GM18907 (cell line): ENCODE measurements at regions not wholly inside any gene's neighbourhood (a gene's known extent, or its start where the extent isn't known, plus 50 kb on each side); places are given as distances from the start of the nearest gene placed in this dataset.

Experiments used
- ATAC-seq: cut with Tn5 transposase; IDR thresholded peaks from one replicate; pipeline ENCODE4 v1.9.1; 2021; ENCODE audit warnings: mild to moderate bottlenecking, moderate library complexity; ENCODE audit not compliant: unreplicated experiment

DNA sequence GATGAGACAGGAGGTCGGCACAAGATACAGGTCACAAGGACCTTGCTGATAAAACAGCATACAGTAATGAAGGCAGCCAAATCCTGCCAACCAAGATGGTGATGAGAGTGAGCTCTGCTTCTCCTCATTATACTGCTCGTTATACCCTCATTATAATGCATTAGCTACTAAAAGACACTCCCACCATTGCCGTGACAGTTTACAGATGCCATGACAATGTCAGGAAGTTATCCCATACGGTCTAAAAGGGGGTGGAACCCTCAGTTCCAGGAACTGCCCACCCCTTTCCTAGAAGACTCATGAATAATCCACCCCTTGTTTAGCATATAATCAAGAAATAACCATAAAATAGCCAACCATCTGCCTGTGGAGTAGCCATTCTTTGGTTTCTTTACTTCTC, 224.2 kb downstream of the RBM43 start:
- no peak for ATAC-seq

DNA sequence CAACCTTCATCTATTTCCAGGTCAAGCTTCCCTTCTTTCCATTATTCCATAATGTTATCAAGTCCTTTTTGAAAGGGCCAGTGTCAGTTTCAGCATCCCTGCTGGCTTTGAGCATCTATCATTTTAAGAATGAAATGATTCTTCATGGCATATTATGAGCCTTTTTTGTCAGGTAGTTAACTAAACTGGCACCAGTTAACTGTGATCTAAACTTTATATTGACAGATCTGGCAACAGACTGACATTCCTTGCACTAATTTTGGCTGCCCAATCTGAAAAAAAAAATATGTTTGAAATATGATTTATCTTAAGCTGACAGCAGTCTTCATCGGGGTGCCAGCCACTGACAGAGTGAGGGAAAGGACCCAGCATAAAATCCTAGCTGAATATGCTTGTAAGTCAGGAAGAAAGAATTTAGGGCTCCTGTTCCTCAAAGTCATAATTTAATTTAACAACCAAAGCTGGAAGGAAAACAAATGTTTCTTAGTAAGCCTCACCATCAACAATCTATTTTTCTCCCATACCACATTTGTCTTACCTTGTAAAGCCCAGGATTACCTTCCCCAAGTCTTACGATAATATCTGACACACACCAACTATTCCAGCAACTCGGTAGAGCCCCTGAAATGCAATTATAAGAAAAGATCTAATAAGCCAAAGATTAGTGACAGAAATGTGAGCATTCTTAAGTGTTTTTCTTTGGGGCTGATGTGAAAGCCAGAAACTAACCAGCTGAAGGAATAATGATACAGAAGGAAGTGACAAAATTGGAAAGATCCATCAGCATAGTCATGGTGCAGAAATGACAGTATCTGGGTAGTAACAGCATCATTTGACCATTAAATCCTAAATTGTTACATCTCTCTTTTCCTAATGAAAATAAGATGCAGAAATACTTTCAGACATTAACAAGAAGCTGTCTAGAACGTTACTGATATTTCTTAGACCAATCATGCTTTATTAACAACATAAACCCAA, 228.1 kb downstream of the RBM43 start:
- ATAC-seq, result no peak

DNA sequence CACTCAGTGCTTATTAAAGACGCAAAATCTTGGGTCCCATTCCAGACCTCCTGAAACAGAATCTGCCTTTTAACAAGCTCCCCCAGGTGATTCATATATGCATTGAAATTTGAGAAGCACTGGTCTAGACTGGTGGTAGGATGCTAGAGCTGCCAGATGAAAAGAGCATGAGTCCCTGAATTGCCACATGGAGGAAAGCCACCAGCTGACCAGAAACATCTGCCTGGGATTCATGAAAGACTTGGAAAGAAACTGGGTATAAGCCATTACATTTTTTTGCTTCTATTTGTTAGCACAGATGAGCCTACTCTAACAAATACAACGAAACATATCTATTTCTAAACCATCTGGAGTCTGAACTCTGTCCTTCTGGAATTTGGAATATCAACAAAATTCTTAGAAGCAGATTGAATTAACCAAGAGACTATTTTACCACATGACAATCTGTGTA, 228.9 kb downstream of the RBM43 start:
- no peak for ATAC-seq

DNA sequence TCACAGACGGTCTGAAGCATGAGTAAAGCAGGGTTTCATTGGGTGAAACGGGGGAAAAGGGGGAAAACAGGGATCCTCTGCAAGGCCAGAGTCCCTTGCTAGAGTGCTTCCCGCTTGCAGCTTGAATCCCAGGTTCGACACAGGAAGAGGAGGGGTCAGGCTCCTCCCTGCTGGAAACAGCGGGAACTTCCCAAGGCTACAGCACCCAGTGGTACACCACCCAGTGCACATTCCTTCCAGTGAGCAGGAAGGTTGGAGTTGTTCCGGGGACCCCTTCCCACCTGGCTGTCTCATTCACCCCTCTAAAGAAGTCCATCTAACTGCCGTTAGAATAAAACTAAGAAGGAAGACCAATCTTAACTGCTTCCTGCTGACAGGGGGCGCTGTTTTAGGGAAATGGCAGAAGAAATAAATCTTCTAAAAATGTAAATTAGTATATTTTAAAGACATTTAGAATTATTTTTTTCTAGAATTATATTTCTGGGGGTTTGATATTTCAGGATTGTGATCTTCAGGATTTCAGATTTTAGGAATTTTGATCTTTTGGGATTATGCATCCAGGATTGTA, 230.9 kb downstream of the RBM43 start:
- ATAC-seq, result no peak

DNA sequence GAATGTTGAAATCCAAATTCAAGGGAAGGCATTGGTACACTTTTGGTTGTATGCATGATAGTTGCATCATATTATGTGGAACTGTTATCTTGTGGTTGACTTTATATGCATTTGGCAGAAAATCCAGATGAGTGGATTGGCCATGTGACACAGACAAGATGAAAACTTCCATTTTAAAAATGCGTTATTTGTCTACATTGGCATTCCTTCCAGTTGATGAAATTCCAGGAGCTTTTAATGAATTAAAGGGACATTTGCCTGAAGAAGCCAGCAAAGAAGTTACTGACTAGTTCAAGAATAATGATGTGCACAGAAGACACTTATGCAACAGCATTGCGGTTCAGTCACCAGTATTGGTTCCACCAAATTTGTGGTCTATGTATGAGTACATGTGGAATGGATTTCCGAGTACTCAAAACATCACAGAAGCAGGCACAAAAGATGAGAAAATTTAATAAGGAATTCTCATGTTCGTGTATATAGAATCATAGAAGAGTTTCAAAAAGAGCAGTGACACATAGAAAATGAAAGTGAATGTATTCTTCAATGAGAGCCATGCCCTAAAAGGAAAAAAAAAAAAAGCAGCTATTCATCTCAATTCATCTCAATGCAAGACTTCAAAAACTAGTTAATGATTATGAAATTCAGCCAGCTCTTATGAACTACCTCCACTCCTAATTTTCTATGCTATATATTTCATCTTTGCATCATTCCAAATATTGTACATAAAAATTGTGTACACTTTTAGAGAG, 232.1 kb downstream of the RBM43 start:
- ATAC-seq, result no peak

DNA sequence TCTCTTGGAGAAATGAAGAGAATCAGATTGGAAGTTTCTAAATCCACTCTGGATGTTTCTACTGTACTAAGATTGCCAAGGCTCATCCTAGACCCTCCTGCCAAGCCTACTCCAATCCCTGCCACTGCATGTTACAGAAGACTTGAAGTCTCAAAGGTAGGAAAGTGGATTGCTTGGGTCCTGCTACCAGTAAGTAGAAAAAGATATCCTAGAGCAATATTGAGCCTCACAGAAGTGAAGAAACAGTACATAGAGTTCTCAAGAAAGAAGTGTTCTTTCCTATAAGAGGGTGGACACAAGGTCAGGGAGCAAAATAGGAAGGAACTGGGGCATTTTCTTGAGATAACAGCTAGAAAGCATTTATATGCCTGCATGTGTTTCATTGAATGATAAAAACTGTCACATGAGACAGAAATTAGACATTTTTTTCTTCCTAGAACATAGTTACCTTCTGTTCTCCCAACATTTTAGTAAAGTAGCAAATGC, 232.9 kb downstream of the RBM43 start:
- ATAC-seq, result no peak

DNA sequence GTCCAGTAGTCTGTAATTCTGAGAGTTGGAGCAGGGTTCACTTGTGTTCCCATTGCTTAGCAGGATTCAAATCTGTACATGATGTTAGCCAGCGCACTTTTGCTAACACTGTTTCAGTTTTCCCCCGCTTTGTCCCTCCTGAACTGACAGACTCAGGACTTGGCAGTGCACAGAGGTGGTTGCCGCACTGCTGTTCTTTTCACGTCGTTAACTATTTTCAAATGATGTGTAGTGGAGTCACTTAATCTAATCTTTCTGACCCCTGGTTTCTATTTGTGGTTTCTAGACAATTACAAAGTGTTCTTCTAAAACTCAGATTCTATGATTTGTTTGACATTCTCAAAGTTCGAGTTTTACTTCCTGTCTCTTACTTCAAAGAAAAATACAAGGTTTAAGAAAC, 234.5 kb downstream of the RBM43 start:
- no peak for ATAC-seq

DNA sequence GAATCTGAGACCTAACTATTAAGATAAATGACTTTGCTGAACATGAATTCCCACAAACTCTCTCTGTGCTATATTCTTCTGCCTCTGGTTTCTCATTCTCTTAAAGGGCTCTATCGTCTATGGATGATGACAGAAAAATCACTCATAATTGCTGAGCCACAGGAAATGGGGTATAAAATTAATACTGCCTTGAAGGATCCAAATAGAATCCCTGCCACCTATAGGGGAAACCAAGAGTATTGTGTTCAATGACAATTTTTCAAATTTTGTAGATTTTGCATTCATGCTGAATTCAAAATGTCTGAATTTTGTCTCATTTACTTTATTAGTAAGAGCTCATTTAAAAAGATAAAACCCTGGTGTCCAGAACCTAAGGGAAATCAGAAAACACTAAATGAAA, 235.8 kb downstream of the RBM43 start:
- ATAC-seq, result no peak

DNA sequence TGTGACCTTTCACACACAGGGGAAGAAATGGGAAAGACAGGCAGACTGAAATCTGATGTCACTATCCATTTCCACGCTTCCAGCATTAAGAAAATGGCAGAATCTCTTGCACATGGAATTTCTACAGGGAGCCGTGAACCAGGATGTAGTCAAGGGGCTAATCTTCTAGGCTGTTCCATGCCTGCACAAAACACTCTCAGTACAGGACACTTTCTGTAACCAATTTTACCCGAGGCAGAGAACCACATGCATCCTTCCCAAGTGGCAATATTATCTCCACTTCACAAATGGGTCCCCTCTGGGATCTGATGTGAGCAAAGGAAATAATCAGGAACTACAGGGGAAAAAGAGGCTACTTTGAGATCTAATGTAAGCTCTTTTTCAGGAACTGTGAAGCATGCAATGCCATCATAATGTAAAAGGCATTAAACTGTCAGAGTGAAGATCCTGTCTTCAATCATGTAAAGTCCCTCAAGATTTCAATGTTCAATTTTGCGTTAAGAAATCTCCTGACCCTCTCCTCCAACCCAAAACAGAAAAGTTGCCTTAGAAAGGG, 236.9 kb downstream of the RBM43 start:
- no peak for ATAC-seq

DNA sequence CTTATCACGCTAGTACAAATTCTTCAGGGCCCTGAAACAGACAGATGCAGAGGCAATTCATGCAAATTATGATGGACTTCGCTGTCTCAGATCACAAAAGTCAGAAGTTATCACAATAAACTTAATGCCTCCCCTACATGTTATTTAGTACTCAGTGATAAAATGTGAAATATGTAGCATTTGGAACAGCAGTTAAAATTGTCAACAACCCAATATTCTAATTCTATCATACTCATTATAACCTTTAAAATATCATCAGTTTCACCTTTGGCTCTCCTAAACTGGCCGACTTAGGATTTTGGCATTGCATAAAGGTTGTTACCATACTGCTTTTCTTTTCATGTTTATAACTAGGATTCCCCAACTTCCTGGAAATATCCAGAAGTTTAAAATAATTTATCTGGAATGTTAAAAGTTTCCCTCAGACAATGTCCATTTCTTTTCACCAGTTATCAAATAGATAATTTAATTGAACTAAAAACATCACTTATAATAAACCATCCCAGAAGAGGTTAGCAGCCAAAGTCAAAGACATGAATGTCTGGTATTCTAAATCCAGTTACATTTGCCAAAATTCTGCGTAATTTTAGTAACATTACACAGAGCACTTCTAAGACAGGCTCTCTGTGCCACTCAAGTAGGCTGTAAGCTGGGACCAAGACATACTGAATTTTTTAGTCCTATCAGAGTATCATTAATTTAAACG, 239.8 kb downstream of the RBM43 start:
- ATAC-seq, result no peak

DNA sequence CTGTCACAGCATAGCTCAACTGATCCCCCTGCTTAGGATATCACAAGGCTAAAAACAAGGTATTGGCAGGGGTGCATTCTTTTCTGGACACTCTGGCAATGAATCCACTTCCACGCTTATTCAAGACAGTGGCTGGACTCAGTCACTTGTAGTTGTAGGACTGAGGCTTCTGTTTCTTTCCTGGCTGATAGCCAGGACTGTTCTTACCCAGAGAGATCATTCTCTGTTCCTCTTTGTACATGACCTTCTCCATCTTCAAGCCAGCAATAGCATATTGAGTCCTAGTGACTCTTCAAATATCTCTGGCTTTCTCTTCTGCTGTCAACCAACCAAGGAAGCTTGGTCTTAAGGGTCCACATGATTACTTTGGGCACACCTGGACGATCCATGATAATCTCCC, 241.3 kb downstream of the RBM43 start:
- ATAC-seq, result peak; percentile 79

DNA sequence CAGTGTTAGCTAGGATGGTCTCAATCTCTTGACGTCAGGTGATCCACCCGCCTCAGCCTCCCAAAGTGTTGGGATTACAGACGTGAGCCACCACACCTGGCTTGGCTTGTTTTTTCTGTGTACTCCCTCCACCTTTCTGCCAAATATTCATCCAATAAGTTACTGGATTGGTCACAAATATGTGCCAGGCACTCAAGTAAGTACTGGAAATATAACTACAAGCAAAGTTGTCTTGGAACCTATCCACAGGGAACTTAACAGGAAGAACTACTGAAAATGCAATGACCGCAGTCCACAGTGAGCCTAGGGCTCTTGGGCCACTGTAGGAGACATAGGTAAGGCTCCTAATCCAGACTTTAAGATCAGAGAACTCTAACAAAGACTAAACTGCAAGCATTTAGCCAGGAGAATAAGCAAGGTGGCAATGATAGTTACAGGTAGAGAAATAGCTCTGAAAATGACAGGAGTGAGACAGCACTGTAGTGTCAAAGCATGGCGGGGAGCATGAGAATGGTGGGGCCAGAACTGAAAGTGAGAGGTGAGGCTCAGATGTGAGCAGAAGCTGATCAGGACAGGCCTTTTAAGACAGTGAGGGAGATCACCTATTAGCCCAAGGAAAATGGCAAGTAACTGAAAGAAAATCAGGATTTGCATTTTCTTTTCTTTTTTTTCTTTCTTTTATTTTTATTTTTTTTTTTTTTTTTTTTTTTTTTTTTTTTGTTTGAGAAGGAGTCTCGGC, 252.1 kb downstream of the RBM43 start:
- no peak for ATAC-seq

DNA sequence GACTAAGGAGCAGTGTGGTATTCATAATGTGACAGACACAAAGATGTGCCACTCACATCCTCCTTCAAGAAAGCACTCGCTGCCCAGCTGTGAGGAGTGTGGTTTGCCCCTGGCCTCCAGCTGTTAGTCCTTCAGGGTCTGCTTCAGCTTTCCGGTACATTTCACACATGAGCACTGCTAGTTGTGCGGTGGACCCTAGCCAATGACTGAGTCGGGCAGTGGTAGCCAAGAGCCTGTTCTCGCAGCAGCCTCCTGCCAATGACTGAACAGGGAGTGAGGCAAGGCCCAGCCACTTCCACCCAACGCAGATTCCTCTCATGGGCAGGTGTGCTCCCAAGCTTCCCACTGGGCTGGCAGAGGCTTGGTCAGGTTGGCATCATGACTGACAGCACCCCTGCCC, 254.3 kb downstream of the RBM43 start:
- ATAC-seq, result no peak

DNA sequence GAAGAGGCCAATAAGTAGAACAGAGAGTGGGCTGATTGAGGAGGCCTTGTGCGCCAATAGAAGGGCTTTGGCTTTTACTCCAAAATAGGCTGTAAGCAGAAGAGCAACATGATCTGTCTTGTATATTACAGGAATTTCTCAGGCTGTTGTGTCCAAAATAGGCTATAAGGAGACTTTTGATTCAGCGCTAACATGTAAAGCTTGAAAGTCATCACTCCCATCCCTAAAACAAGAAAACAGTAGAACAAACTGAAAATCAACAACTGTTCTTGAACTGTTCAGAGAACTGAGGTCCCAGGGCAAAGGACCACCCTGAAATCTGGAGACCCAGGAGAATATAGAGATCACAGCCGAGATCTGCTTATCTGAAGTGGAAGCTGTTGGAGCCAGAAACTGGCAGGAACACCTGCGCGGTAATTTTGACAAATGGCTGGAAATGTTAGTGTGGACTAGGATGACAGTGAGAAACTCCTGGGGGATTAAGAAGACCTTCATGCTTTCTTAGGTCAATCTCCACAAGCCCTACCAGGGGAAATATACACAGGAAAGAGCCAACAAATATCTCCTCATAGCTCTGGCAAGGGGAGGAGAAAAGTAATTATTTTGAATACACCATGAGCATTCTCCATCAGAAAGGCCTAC, 258.6 kb downstream of the RBM43 start:
- ATAC-seq, result no peak

DNA sequence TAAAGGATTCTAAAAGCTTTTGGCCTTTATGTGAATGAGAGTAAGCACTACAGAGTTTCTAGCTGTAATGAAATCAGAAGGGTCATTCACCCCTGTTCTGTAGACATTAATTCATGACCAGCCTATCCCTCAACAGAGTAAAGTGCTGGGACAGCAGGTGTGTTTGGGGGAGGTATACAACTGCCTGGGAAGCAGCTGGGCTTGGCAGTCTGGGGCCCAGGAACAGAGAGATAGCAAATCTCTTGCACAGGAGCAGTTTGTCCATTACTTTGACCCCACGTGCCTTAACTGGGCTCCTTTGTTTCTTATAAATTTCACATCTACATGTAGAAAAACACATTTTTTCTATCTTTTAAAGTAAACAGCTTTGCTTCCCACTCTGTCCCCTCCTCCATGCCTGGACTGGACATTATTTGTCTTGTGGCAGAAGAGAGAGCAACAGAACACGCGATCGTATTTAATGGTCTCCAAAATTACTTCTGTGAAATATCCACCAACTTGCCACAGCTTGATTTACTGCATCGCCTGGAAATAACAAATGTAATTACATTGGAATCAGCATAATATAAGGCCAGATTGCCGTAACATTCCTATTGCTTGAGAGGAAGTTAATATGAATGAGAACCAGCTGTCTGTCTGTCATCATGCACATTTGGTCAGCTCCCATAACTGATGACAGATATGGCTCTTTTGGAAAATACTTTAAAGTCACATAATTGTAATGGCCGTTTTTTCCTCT, 263.8 kb downstream of the RBM43 start:
- ATAC-seq, result no peak

DNA sequence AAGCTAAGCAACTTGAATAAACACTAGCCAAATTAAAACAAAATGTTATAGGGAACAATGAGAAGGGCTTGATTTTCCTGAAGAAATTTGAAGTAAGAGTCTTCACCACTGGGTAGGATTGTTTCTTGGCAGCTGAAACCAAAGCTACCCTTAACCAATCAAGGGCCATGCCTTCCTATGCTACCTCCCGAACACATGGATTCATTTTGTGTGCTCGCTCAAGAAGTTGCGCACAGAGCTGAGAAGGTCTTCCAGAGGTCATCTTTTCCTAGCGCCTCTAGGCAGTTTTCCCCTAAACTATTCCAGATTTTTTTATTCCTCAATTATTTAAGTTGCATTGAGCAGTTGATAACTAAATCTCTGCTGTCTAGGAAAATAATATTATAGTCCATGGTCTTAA, 264.6 kb downstream of the RBM43 start:
- ATAC-seq, result no peak

DNA sequence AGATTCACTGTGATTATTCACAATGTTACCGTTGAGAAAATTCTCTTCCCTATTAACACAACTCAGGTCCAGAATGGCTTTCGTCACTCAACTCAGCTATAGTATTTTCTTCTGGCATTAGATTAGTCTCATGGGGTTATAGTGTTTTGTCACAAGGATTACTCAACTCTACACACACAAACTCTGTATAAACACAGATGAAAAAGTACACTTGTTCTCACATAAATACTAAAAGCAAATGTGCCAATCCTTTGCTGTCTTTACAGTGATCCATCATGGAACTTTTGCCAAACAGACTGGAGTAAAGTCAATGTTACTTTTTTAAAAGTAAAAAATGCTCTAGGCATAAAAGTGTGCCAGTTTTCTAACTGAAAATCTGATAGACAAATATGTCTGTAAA, 267.6 kb downstream of the RBM43 start:
- no peak for ATAC-seq

DNA sequence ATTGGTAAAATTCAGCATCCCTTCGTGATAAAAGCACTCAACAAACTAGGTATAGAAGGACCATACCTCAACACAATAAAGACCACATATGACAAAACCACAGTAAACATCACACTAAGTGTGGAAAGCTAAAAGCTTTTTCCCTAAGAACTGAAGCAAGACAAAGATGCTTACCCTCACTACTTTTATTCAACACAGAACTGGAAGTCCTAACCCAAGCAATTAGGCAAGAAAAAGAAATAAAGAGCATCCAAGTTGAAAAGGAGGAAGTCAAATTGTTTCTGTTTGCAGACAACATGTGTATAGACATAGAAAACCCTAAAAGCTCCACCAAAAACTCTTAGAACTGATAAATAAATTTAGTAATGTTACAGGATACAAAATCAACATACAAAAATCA, 271.7 kb downstream of the RBM43 start:
- ATAC-seq, result no peak

DNA sequence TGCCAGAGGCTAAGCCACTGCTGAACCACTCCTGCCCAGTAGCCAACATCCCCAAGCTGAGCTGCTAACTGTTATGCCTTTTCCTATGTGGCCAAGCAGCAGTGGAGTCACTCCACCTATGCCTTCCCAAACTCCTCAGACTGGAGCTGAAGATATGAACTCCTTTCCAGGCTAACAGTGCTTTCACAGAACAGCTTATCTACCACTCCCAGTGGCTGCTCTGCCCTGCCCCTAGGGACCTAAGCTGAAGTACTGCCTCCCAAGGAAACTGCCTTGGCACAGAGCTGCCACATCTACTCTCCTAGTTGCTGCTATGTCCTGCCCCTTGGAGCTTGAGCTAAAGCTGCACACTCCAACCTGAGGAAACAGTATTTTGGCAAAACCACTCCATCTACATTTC, 275.9 kb downstream of the RBM43 start:
- ATAC-seq, result no peak
